Daoy (cell line): ENCODE measurements at regions not wholly inside any gene's neighbourhood (a gene's known extent, or its start where the extent isn't known, plus 50 kb on each side); places are given as distances from the start of the nearest gene placed in this dataset.

Source experiments
- DNase-seq: peaks from one replicate; pipeline ENCODE4 v3.0.0-alpha.2; 2015; ENCODE audit warnings: low read depth

DNA sequence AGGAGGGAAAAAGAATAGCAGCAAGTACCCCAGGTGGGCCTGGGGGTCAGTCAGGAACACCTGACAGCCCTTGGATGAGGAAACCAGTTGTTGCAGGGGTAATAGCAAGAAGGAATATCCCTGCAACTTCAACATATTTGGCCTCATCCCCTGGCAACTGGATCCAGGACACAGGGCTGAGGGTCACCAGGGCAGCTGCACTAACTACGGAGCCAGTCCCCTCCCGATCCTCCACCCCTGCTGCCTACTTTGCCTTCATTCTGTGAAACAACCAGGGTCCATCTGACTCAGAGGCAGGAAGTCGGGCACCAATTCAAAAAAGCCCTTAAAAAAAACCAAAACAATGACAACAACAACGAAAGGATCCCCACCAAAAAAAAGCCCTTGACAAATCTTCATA is 52.9 kb downstream of the FRMPD3 start:
- DNase-seq = no peak

DNA sequence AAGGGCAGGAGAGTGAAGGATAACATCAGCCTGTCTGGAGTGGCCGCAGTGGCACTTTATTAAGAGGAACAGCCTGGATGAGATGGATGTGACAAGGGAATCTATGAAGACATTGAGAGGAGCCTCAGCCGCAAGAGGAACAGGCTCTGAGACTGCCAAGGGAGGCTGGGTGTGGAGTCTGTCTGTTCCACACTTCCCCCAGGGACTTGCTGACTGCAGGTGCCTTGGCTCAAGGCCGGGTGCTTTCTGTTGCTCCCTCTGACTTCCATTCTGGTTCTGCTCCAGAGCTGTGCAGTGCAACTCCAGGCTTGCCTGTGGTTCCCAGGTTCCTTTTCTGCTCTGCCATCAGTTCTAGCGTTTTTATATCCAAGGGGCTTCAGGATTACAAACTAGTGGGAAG is 54.6 kb downstream of the FRMPD3 start:
- DNase-seq = no peak

DNA sequence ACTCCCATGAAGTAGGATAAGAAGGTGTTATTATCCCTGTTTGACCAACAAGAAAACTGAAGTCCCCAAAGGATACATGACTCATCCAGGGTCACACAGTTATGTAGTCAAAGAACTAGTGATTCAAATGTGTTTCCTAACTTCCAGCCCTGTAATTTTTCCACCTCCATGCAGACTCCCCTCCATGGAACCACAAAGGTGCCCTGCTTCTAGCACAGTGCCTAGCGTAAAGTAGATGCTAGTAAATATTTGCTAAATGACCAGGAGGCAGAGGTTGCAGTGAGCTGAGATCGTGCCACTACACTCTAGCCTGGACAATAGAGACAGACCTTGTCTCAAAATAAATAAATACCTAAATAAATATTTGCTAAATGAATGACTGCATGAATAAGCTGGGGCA is 55.8 kb downstream of the FRMPD3 start:
- DNase-seq = no peak

DNA sequence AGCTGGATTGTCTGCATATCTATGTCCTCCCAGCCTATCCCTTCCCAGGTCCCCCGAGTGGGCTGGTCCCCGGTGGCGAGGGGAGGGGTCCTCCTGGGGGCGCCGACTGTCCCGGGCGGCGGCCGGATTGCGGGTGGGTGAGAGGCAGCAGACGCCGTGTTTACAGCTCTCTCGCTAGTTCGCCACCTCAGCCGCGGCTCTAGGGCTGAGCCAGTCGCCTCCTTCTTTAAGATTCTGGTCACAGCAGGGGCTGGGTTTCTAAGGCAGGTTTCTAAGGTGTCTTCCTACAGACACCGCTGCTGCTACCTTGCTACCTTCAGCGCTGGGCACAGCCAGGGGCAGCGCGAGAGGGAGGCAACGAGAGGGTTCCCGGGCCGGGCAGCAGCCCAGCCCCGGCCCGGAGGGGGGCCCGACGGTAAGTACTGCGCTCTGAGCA is 57.2 kb downstream of the FRMPD3 start:
- no peak for DNase-seq

DNA sequence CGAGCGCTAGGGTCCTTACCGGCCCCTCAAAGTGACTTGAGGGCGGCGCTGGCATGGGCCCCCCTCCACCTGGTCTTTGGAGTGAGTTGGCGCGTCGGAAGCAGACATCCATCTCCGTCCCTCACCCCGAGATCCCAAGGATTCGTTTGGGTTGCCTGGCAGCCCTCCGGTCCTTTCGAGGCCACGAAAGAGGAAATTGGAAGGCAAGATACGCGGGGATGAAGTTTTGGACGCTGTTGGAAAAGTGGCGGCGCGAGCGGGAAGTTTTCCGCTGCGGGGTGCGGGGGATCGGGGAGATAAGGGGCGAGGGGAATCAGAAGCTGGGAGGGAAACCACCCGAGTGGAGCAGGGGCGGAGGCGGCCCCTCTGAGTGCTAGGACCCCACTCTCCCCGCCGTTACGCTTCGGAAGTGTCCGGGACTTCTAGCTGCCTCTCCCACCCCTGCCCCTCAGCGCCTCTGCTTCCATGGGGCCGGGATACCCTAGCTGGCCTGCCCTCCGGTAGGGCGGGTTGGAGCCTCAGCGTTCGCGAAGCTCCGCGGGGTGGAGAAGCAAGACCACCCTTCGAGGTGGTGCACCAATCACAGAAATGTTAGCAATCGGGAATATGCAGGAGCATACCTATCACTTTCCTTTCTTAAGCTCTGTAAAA is 57.8 kb downstream of the FRMPD3 start:
- DNase-seq = no peak

DNA sequence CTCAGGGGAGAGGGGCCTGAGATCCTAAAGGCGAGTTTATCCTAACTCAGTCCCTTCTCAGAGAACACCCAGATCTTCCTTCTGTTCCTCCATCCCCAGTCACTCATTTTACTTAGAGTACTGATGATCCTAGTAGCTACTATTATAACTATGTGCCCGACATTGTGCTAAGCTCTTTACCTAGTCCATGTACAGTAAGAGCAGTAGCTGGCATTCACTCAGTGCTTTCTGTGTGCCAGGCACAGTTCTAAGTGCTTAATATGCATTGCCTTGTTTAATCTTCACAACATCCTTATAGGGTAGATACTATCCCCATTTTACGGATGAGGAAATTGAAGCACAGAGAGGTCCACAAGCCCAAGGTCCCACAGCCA is 58.3 kb downstream of the FRMPD3 start:
- DNase-seq = no peak

DNA sequence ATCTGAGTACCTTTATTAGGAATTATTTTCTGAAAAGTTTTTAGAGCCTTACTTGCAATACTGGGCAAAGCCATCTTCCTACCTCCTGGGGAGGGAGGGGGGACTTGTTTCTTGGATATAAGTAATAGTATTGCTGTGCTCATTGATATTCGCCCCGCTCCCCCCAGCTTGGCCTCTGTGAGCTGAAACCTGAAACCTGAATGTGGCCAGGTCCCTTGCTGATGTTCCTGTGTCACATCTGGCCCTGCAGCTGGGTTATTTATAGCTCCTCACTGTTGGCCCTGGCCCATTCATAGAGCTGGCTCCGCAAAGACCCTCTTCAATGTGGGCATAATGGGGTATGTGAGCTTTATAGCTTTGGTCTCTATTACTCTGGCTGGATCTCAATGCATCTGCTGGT is 59.5 kb downstream of the FRMPD3 start:
- DNase-seq = no peak

DNA sequence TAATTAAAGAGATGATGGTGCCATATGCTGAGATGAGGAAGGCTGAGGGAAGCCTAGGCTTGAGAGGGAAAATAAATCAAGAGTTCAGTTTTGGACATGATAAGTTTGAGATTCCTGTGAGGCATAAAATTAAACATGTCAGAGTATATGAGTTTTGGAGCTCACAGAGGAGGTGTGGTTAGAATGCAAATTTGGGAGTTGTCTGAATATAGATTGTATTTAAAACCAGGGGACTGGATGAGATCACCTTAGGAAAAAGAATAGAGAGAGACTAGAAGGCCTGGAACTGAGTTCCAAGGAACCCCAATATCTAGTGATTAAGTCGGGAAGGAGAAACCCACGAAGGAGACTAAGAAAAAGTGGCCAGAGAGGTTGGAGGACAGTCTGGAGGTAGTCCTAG is 65.5 kb downstream of the FRMPD3 start:
- DNase-seq = no peak

DNA sequence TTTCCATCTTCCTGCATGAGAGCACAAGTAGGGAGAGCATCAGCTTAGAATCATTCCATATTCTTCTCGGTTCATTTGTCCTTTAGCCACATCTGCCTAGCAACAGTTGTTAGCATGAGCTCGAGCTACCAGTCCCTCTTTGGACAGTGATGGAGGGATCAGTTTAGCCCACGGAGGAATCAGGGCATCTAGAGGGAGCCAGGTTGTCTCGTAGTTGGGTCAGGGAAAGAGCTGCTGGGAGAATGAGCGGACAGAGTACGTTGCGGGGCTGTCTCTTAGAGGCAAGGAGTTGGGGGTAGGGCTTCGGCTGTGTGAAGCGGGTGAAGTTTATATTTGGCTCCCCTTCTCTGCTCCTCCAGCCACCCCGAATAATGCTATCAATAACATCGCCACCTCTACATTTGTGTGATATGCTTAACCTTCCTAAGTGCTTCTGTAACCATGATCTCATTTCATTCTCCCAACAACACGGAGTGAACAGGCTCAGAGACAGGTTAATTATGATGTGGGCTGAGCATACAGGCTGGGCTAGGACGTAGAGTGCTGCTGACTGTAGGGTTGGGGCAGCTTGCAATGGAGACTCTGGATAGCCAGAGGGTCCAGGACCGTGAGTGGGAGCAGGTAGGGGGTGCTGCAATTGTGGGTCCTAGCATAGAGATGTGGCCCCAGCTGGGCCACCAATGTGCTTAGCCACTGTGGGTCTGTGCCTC is 72.6 kb downstream of the FRMPD3 start:
- no peak for DNase-seq

DNA sequence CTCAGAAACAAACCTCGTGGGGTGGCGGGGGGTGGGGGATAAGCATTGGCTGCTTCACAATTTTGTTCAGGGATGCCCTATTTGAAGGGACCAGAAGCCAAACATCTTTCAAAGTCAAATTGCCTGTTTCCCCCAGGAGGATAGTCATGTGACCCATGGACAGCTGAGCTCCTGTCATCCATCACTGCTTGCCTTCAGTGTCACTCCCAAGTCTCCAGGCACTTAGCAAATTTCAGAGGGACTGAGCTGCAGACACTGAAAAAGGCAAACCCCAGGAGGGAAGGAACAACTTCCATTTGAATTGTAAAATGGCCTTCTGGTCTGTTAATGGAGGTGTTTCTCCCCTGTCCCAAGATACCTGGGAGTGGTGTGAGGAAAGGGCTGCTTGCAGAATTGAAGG is 73.4 kb downstream of the FRMPD3 start:
- DNase-seq = no peak

DNA sequence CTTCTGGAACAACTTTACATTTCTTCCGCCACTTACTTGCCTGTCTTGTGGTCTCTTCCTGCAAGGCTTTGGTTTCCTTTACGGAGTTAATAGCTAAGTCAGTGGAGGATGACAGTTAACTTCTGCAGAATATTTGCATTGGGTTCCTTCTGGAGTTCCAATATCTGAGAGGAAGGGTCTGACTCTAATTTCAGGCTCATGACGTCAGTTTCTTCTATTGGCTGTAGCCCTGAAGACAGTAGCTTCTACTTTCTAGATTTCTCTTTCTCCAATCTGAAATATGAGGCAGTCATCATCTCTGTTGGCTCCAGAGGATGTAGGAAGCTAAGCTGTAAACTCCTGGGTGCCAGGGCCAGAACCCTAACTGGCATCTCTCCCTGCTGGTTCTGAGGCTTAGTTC is 76.7 kb downstream of the FRMPD3 start:
- no peak for DNase-seq

DNA sequence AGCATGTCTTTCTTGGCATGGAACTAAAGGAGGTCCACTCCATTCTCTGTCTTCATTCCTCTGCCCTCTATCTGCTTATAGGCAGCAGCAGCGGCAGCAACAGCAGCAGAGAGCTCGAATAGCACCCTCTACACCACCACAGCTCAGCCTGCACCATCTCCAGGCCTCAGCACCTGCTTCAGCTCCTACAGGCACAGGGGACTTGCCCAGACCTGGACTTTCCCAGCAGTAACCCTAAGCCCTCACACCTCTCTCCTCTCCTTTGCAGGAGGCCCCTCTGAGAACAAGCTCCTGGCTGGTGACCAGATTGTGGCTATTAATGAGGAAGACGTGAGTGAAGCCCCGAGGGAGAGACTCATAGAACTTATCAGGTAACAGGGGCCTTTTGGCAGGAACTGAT is 80.7 kb downstream of the FRMPD3 start:
- no peak for DNase-seq

DNA sequence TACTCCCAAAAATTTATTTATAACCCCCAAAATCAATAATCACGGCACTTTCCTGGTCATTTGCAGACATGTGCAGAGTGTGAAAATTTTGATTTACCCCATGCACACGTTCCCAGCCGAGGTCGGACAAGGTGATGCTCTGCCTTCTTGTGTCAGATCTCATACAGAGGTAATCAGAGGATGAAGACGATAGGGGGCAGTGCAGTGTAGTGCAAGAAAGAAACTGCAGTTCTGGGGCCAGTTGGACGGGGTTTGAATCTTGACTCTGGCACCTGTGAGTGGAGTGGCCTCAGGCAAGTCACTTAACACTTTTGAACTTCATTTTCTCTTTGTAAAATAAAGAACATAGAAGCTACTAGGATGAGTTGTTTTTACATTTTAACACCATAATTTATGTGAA is 88.4 kb downstream of the FRMPD3 start:
- peak; percentile 37 for DNase-seq

DNA sequence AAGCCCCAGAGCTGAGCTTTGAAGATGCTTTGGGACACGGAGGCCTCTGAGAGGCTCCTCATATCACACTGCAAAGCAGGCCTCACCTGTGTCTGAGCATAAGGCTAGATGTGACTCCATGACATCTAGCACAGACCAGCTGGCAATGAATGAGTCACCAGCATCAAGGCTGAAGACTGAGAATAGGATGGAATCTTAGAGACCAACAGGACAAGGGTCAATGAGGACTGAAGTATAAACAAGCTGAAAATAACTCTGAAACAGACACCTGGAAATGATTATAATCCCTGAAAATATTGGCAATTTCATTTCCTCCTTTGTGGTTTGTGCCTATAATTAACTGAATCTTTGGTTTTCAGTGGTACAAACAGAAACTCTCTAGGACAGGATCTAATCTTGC is 87.1 kb upstream of the PRPS1 start:
- no peak for DNase-seq

DNA sequence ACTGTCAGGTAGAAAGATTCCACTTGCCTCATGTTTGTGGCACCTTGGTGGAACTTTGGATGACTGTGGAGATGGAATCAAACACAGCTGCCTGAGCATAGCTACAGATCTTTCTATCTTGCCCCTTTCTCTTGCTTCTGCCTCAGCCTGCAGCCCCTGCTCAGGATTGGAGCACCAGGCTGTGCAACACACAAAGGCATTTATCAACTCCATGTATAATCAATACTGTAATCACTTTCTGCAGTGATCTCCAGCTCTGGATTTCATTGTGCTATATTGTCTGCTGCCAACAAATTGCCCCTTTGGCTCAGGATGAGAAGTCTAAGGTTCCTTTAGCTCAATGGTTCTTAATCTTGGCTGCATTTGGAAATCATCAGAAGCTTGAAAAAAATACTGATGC is 86.3 kb upstream of the PRPS1 start:
- DNase-seq = no peak

DNA sequence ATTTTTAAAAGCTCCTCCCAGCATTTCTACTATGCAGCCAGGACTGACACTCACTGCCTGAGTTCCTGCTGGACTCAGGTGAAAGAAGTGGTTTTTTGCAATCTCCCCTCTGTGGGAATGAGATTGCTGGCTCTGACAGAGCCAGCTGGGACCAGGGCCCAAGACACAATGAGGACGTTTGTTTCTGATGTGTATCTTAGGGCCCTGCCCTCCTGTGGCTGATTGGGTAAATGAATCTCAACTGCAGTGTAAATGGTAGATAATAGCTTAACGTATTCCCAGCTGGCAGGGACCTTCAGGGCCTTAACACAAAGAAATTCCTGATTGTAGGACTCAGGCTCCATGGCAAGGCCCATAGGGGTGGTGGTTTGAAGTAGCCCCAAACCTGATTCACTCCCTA is 85.8 kb upstream of the PRPS1 start:
- peak; percentile 9 for DNase-seq

DNA sequence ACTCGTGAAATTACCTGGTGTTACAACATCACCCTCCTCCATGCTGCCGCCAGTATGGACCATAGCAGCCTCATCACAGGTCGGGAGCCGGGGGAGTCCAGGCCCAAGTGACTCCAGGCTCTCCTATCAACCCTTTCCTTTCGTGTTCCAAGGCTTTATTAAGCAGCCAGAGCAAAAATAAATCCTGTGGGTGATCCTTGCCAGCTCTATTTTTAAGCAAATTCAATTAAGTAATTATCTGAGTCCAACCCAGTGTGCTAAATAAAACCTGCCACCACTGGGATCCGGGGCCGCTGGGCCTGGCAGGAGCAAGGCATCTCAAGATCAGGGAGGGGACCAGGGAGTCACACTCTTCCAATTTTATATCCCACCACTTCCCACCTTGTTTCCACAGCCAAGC is 80.7 kb upstream of the PRPS1 start:
- no peak for DNase-seq

DNA sequence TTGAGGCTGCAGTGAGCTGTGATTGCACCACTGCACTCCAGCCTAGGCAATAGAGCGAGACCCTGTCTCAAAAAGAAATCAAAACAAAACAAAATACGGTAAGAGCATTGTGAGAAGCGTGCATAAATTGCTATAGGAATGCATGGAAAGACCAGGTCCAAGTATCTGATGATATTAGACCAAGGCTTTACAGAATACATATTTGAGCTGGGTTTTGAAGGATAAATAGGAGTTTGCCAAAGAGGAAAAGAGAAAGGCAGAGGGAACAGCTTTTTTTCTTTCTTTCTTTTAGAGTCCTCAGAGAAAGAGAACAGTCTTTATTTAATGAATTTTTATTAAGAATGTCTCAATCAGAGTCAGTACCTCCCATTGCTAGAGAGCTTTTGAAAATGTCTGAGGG is 79.5 kb upstream of the PRPS1 start:
- DNase-seq = no peak

DNA sequence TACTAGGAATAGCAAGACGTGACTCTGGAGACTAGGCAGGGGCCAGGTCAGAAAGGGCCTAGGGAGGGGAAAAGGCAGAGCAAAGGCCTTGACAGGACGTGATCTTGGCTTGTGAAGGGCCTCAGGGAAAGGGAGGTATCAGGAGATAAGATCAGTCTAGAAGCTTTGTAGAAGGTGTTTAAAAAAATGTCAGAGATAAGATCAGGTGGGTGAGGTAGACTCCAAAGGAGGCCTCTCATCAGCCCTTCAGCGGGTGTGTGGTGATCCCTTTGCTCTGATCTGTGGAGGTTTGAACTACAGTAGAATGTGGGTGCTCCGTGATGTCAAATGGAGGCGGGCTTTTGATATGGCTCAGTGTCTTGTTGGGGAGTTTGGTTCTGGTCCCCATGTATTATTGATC is 78.8 kb upstream of the PRPS1 start:
- no peak for DNase-seq

DNA sequence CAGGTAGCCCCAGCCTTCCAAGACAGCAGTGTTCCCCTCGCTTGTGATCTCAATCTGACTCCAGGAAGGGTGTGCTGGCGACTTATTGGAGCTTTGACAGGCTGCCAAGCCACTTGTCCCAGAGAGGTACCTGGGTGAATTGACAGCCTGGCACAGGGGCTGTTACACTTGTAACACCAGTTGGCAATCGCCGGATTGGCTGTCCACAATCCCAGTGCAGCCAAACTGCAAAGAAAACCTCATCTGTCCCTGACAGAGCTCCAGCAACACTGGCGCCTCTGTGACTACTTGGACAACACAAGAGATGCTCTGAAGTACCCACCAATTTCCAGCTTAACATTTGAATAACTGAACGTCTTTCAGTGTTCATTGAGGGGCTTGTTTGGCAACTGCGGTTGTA is 76.8 kb upstream of the PRPS1 start:
- no peak for DNase-seq

DNA sequence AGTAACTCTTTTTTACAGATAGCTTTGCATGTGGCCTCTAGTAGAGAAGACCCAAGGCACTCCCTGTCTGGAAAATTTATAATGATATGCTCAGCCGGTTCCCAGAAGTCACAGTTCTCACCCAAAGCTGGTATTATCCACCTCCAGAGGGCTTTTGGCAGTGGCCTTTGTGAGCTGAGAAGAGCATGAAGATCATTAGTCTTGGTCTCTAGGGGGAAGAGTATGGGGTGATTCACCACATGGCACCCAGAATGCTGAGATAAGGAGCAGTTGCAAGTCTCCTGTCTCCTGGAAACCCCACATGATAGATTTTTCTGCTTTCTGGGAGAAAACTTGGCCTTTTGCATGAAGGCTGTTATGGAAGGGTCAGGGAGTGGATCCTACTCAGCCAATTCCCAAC is 75.4 kb upstream of the PRPS1 start:
- DNase-seq = no peak

DNA sequence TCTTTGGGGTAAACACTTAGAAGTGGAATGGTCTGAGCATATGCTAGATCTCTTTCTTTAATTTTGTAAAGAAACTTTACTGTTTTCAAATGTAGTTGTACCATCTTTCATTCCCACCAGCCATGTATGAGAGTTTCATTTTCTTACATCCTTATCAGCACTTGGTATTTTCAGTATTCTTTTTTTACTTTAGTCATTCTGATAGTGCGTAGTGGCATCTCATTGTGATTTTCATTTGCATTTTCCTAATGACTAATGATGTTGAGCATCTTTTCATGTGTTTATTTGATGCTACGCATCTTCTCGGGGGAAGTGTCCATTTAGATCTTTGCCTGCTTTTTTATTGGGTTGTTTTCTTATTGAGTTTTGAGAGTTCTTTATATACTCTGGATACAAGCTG is 71.3 kb upstream of the PRPS1 start:
- no peak for DNase-seq

DNA sequence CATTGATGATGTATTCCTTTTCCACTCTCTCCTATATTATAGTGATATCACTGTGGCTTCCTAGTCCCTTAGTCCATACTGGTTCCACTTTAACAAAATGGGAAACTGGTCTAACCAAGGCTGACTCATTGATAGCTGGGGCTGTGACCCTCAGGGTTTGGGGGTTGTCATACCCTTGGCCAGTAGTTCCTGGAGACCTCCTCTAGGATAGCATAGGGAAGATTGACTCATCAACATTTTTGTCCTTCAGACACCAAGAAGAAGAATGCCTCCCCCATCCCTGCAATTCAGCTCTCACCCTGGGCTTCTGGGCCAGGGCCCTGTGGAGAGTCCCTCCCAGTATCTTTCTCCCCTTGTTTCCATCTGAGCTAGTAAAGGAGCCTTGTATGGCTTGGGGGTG is 68.8 kb upstream of the PRPS1 start:
- DNase-seq = no peak

DNA sequence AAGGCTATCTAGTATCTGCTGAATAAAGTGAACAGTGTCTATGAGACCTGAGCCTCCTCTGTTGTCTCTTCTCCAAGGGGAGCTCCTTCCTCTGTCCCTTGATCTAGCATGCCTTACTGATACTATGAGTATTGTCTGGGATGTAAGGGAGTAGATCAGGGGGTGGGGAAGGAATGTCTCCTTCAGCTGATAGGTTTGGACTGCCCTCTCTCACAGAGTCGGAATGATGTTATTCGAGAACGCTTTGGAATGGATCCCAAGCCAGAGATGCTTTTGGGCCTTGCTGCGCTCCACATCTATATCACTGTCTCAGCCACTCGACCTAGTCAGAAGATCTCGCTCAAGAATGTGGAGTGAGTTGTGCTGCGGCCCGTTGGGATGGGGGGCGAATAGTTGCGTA is 68.3 kb upstream of the PRPS1 start:
- no peak for DNase-seq
